HEK293T (cell line): ENCODE measurements at regions not wholly inside any gene's neighbourhood (a gene's known extent, or its start where the extent isn't known, plus 50 kb on each side); places are given as distances from the start of the nearest gene placed in this dataset.

Source experiments
- CTCF ChIA-PET: fragments of 350-600 bp; formaldehyde crosslinking; extraction: SDS; loops from one replicate; lab custom pipeline; 2021; ENCODE audit warnings: antibody characterized with exemption, inconsistent platforms; lab: Yijun Ruan, JAX
- POLR2A ChIA-PET: fragments of 350-600 bp; formaldehyde crosslinking; extraction: SDS; loops from one replicate; lab custom pipeline; 2020; ENCODE audit warnings: antibody characterized with exemption, inconsistent platforms; lab: Yijun Ruan, JAX
- DNase-seq: peaks from one replicate; pipeline ENCODE4 v3.0.0; 2012; ENCODE audit warnings: mixed read lengths; ENCODE audit errors: extremely low spot score
- ARNT ChIP-seq: fragments of 450-650 bp; IDR thresholded peaks from 2 replicates; pipeline ENCODE4 v1.6.1; 2017; ENCODE audit warnings: mild to moderate bottlenecking
- BHLHE40 ChIP-seq: fragments of 450-650 bp; IDR thresholded peaks from 2 replicates; pipeline ENCODE4 v1.6.1; 2016; ENCODE audit warnings: mild to moderate bottlenecking, moderate library complexity, borderline replicate concordance
- CTBP1 ChIP-seq: fragments of 450-650 bp; IDR thresholded peaks from 2 replicates; pipeline ENCODE4 v1.6.1; 2016; ENCODE audit warnings: borderline replicate concordance
- ELF4 ChIP-seq: fragments of 450-650 bp; IDR thresholded peaks from 2 replicates; pipeline ENCODE4 v1.6.1; 2017; ENCODE audit warnings: antibody characterized with exemption
- FOXA1 ChIP-seq: fragments of 450-650 bp; IDR thresholded peaks from 2 replicates; pipeline ENCODE4 v1.6.1; 2016; ENCODE audit warnings: mild to moderate bottlenecking
- FOXK2 ChIP-seq: fragments of 450-650 bp; IDR thresholded peaks from 2 replicates; pipeline ENCODE4 v1.6.1; 2016; ENCODE audit warnings: mild to moderate bottlenecking
- FOXM1 ChIP-seq: fragments of 450-650 bp; IDR thresholded peaks from 2 replicates; pipeline ENCODE4 v1.6.1; 2017; ENCODE audit warnings: mild to moderate bottlenecking, borderline replicate concordance
- HDGF ChIP-seq: fragments of 450-650 bp; IDR thresholded peaks from 2 replicates; pipeline ENCODE4 v1.6.1; 2017; ENCODE audit warnings: antibody characterized with exemption, borderline replicate concordance
- L3MBTL2 ChIP-seq: fragments of 450-650 bp; conservative IDR thresholded peaks from 2 replicates; pipeline ENCODE4 v1.6.1; 2016; ENCODE audit warnings: mild to moderate bottlenecking
- LEF1 ChIP-seq: fragments of 450-650 bp; IDR thresholded peaks from 2 replicates; pipeline ENCODE4 v1.6.1; 2017; ENCODE audit warnings: mild to moderate bottlenecking, borderline replicate concordance
- NFRKB ChIP-seq: fragments of 450-650 bp; IDR thresholded peaks from 2 replicates; pipeline ENCODE4 v1.6.1; 2016; ENCODE audit warnings: mild to moderate bottlenecking, moderate library complexity
- PKNOX1 ChIP-seq: fragments of 450-650 bp; IDR thresholded peaks from 2 replicates; pipeline ENCODE4 v1.6.1; 2016
- SP1 ChIP-seq: fragments of 450-650 bp; IDR thresholded peaks from 2 replicates; pipeline ENCODE4 v1.6.1; 2017
- SUZ12 ChIP-seq: fragments of 450-650 bp; IDR thresholded peaks from 2 replicates; pipeline ENCODE4 v1.6.1; 2016; ENCODE audit warnings: mild to moderate bottlenecking
- TARDBP ChIP-seq: fragments of 450-650 bp; IDR thresholded peaks from 2 replicates; pipeline ENCODE4 v1.6.1; 2016
- ZNF384 ChIP-seq: fragments of 450-650 bp; IDR thresholded peaks from 2 replicates; pipeline ENCODE4 v1.6.1; 2016

DNA sequence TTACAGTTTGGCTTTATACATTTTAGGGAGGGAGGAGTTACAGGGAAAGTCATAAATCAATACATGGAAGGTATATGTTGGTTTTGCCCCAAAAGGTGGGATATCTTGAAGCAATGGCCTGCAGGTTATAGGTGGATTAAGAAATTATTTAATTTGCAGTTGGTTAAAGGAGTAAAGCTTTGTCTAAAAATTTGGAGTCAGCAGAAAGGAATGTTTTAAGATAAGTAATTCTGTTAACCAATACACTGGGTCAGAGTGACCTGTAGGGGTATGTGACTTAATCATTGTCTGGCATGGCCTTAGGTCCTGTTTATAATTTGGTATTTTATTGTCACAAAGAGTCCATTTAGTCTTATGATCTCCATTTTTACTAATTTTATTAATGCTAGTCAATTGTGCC is 115.0 kb downstream of the AGTR2 start:
- CTCF ChIA-PET = no interaction called here
- POLR2A ChIA-PET = no interaction called here
- TF ChIP-seq HDGF (no peak), L3MBTL2 (no peak), FOXK2 (no peak), TARDBP (no peak), BHLHE40 (no peak), LEF1 (no peak), ZNF384 (no peak), FOXM1 (no peak), SUZ12 (no peak), NFRKB (no peak), SP1 (no peak), CTBP1 (no peak), FOXA1 (no peak), ARNT (no peak), PKNOX1 (no peak), ELF4 (no peak)
- DNase-seq = no peak

DNA sequence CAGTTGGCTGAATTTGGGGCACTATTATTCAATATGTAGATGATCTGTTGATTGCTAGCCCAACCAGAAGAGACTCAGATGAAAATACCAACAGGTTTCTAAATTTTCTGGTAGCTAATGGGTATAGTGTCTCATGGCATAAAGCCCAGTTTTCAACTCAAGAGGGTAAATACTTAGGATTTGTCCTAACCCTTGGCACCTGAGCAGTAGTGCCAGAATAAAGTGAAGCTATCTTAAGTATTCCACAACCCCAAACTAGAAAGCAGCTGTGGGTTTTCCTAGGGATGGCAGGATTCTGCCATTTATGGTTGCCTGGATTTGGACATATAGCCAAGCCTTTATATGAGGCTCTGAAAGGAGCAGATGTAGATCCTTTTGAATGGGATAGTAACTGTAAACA is 119.0 kb downstream of the AGTR2 start:
- TF ChIP-seq SUZ12 (no peak), FOXM1 (no peak), SP1 (no peak), FOXA1 (no peak), ELF4 (no peak), BHLHE40 (no peak), NFRKB (no peak), CTBP1 (no peak), ZNF384 (no peak)
- CTCF ChIA-PET = interaction anchor here (0.6 kb wide), 1 partner anchor 322 kb away, joined by 3 read pairs; no protein-coding TSS in a partner anchor
- no peak for DNase-seq
- POLR2A ChIA-PET = no interaction called here

DNA sequence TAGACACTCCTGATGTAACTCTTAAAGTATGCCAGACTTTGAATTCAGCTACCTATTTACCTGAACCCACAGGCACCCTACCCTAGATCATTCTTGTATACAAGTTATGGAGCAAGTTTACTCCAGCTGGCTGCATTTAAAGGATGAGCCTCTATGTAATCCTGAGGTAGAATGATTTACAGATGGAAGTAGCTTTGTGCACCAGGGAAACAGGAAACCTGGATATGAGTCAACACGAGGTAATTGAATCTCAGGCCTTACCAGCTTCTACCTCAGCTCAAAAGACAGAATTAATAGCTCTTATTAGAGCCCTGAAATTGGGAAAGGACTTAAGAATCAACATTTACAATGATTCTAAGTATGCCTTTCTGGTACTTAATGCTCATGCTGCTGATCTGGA is 119.8 kb downstream of the AGTR2 start:
- ChIA-PET CTCF (interaction anchor here (0.6 kb wide), 1 partner anchor 321 kb away, joined by 3 read pairs; no protein-coding TSS in a partner anchor), POLR2A (no interaction called here)
- DNase-seq = no peak
- TF ChIP-seq LEF1 (no peak), L3MBTL2 (no peak), BHLHE40 (no peak), PKNOX1 (no peak), ZNF384 (no peak), HDGF (no peak), SUZ12 (no peak), FOXA1 (no peak), ARNT (no peak), TARDBP (no peak), FOXK2 (no peak), SP1 (no peak)

DNA sequence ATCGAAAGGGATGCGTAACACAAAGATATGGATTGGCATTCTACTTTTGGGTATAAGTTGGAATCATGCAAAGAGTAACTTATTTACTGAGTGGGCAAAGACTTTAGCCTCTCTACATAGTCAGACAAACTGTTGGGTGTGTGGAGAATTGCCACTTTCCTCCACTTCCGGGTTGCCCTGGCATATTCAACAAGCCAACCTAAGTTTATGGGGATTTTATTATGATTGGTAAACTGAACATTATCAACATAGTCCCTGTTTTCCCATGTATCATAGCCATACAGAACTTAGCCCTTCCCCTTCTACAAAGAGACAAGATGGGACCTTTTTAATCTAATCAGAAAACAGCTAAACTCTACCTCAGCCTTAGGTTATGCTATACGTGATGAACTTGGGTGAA is 121.6 kb downstream of the AGTR2 start:
- TF ChIP-seq L3MBTL2 (no peak), ELF4 (no peak), CTBP1 (no peak), BHLHE40 (no peak), FOXK2 (no peak), FOXA1 (no peak), FOXM1 (no peak), PKNOX1 (no peak), SUZ12 (no peak), HDGF (no peak), TARDBP (no peak), NFRKB (no peak), LEF1 (no peak), ARNT (no peak), ZNF384 (no peak), SP1 (no peak)
- DNase-seq = no peak
- ChIA-PET POLR2A (no interaction called here), CTCF (no interaction called here)

DNA sequence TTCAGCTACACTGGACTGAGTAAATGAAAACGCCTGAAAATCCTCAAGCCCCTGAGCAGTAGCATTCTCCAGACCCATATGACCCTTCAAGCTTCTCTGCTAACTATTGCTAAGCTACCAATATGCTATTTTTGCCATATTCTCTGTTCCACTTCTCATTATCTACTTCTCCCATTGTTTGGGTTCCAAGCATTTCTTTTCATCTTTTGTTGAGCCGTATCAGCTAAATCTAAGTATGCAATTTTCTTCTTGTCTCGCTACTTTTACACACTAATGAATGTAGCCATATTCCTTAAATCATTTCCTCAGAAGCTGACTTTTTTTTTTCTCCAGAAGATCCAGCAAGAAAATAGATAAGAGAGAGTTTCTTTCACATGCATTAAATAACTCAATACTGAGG is 128.4 kb downstream of the AGTR2 start:
- TF ChIP-seq ARNT (no peak), LEF1 (no peak), FOXK2 (no peak), ZNF384 (no peak), HDGF (no peak), FOXA1 (no peak), TARDBP (no peak), CTBP1 (no peak), FOXM1 (no peak), SP1 (no peak), L3MBTL2 (no peak), ELF4 (no peak), NFRKB (no peak), BHLHE40 (no peak)
- DNase-seq = no peak
- CTCF ChIA-PET = no interaction called here
- POLR2A ChIA-PET = no interaction called here

DNA sequence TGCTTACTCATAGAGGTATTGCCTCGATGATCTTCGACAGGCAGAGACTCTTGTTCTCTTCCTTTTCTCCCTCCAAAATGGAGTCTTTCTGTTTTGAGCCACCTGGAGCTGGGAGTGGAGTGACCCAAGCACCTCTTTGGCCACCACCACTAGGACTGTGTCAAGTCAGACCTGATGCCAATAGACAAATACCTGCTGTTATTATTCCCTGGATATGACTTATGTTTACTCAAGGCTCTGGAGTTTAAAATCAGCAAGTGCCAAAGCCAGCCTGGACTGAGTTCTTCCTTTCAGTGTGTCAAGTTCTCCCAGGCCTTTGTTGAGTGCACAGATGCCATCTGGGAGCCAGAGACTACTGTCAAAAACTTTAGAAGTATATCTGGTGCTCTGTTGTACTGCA is 130.2 kb upstream of the SLC6A14 start:
- no peak for TF ChIP-seq SP1
- TF ChIP-seq CTBP1 = no peak
- ChIA-PET CTCF (no interaction called here), POLR2A (no interaction called here)
- no peak for DNase-seq

DNA sequence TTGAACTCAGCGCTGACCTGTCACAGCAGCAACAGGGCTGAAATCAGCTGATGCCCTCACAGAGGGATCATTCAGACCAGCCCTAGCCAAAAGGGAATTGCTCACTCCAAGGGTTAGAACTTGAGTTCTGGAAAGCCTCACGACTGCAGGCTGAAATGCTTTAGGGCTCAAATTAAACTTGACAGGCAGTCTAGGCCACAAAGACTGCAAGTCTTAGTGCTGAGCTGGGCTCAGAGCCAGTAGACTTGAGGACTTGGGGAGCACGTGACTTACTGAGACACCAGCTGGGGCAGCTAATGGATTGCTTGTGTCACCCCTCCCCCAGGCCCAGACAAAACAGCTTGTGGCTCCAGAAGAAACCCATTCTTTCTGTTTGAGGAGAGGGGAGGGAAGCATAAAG is 119.0 kb upstream of the SLC6A14 start:
- POLR2A ChIA-PET = no interaction called here
- TF ChIP-seq SP1 (no peak), TARDBP (no peak), PKNOX1 (no peak), BHLHE40 (no peak), LEF1 (no peak), NFRKB (no peak), FOXK2 (no peak), FOXA1 (no peak), HDGF (no peak), L3MBTL2 (no peak), ZNF384 (no peak), CTBP1 (no peak), SUZ12 (no peak), ELF4 (no peak), ARNT (no peak)
- CTCF ChIA-PET = no interaction called here
- DNase-seq = no peak
